DND-41 (cell line): ENCODE measurements at regions not wholly inside any gene's neighbourhood (a gene's known extent, or its start where the extent isn't known, plus 50 kb on each side); places are given as distances from the start of the nearest gene placed in this dataset.

Source experiments
- ATAC-seq: fragments of 200-7000 bp; cut with Tn5 transposase; 3 replicates; pipeline ENCODE4 v1.9.1; 2021; ENCODE audit warnings: low read depth; ENCODE audit not compliant: insufficient read depth
- DNase-seq: peaks from one replicate; pipeline ENCODE4 v3.0.0-alpha.2; 2020
- H2AFZ ChIP-seq: 2 replicates; pipeline ENCODE4 v1.6.0; 2012; ENCODE audit warnings: low read depth, low read length
- H3K27ac ChIP-seq: 2 replicates; pipeline ENCODE4 v1.5.1; 2012; ENCODE audit warnings: low read length, inconsistent platforms
- H3K27me3 ChIP-seq: fragments of 200-600 bp; sonication (generic); 2 replicates; pipeline ENCODE4 v1.6.0; 2012; ENCODE audit warnings: low read length, mild to moderate bottlenecking, inconsistent platforms; ENCODE audit not compliant: insufficient read depth, poor library complexity
- H3K36me3 ChIP-seq: 2 replicates; pipeline ENCODE4 v1.5.1; 2012; ENCODE audit warnings: low read length, inconsistent platforms; ENCODE audit not compliant: insufficient read depth
- H3K4me1 ChIP-seq: 2 replicates; pipeline ENCODE4 v1.5.1; 2012; ENCODE audit warnings: mild to moderate bottlenecking, low read length; ENCODE audit not compliant: insufficient read depth
- H3K4me2 ChIP-seq: 2 replicates; pipeline ENCODE4 v1.6.0; 2012; ENCODE audit warnings: mild to moderate bottlenecking, moderate library complexity, low read length, inconsistent platforms; ENCODE audit not compliant: insufficient read depth
- H3K4me3 ChIP-seq, 2 experiments: fragments of 200-600 bp in 1 of 2; shearing (Covaris generic) in 1 of 2; 2 replicates each; pipeline ENCODE4 v1.5.1; 2012 to 2016; ENCODE audit warnings: inconsistent platforms in 2 of 2, low read length in 2 of 2, mild to moderate bottlenecking in 2 of 2, low read depth in 1 of 2, moderate library complexity in 1 of 2
- H3K79me2 ChIP-seq: 2 replicates; pipeline ENCODE4 v1.6.0; 2012; ENCODE audit warnings: low read length, inconsistent platforms; ENCODE audit not compliant: insufficient read depth
- H3K9ac ChIP-seq: 2 replicates; pipeline ENCODE4 v1.6.0; 2012; ENCODE audit warnings: low read depth, mild to moderate bottlenecking, inconsistent platforms, low read length, moderate library complexity
- H3K9me3 ChIP-seq: 2 replicates; pipeline ENCODE4 v1.5.1; 2012; ENCODE audit warnings: low read length, moderate library complexity, mild to moderate bottlenecking, inconsistent platforms; ENCODE audit not compliant: insufficient read depth, severe bottlenecking
- H4K20me1 ChIP-seq: 2 replicates; pipeline ENCODE4 v1.6.0; 2012; ENCODE audit warnings: low read length; ENCODE audit not compliant: insufficient read depth
- EZH2 ChIP-seq: IDR thresholded peaks from 3 replicates; pipeline ENCODE4 v1.6.1; 2012; ENCODE audit warnings: borderline replicate concordance, low read depth, mild to moderate bottlenecking, moderate library complexity, low read length, inconsistent platforms; ENCODE audit not compliant: severe bottlenecking
- TF ChIP-seq, protein P1 (sequence below): IDR thresholded peaks from 2 replicates; pipeline ENCODE4 v1.5.1; 2012; ENCODE audit warnings: borderline replicate concordance, low read length, moderate library complexity, mild to moderate bottlenecking; ENCODE audit not compliant: poor library complexity, severe bottlenecking; ENCODE audit errors: extremely low read depth

GRCh38 chr18:68402784-68403183 lies 312.1 kb downstream of the TMX3 start:
- DNase-seq (no peak), ATAC-seq (no peak)
- TF ChIP-seq EZH2: no peak
- TF ChIP-seq, protein P1, sequence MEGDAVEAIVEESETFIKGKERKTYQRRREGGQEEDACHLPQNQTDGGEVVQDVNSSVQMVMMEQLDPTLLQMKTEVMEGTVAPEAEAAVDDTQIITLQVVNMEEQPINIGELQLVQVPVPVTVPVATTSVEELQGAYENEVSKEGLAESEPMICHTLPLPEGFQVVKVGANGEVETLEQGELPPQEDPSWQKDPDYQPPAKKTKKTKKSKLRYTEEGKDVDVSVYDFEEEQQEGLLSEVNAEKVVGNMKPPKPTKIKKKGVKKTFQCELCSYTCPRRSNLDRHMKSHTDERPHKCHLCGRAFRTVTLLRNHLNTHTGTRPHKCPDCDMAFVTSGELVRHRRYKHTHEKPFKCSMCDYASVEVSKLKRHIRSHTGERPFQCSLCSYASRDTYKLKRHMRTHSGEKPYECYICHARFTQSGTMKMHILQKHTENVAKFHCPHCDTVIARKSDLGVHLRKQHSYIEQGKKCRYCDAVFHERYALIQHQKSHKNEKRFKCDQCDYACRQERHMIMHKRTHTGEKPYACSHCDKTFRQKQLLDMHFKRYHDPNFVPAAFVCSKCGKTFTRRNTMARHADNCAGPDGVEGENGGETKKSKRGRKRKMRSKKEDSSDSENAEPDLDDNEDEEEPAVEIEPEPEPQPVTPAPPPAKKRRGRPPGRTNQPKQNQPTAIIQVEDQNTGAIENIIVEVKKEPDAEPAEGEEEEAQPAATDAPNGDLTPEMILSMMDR: no peak
- Histone ChIP-seq H3K9me3 (no peaks in the 10 kb centered on the region), H3K36me3 (no peaks in the 10 kb centered on the region), H3K4me3 (no peak overlapping the region), H3K9ac (no peak overlapping the region), H3K79me2 (no peaks in the 10 kb centered on the region), H3K27ac (no peak overlapping the region), H3K4me2 (no peak overlapping the region), H4K20me1 (no peaks in the 10 kb centered on the region), H3K27me3 (no peaks in the 10 kb centered on the region), H3K4me1 (no peaks in the 10 kb centered on the region), H2AFZ (no peak overlapping the region)

- no peaks in the 10 kb centered on the region for H4K20me1 ChIP-seq
- no peak overlapping the region for H3K9ac ChIP-seq
- H3K36me3 ChIP-seq: no peaks in the 10 kb centered on the region
- ATAC-seq: no peak
- TF ChIP-seq EZH2: no peak
- TF ChIP-seq, protein P1: no peak
- no peak for DNase-seq
- no peak overlapping the region for H3K27ac ChIP-seq
- no peak overlapping the region for H3K4me3 ChIP-seq
- no peaks in the 10 kb centered on the region for H3K79me2 ChIP-seq
- H3K27me3 ChIP-seq: no peaks in the 10 kb centered on the region
- no peaks in the 10 kb centered on the region for H3K4me1 ChIP-seq
- no peak overlapping the region for H2AFZ ChIP-seq
- no peaks in the 10 kb centered on the region for H3K9me3 ChIP-seq
- H3K4me2 ChIP-seq: no peak overlapping the region
Measured at GRCh38 chr18:68400889-68401288, 314.0 kb downstream of the TMX3 start.

DNA sequence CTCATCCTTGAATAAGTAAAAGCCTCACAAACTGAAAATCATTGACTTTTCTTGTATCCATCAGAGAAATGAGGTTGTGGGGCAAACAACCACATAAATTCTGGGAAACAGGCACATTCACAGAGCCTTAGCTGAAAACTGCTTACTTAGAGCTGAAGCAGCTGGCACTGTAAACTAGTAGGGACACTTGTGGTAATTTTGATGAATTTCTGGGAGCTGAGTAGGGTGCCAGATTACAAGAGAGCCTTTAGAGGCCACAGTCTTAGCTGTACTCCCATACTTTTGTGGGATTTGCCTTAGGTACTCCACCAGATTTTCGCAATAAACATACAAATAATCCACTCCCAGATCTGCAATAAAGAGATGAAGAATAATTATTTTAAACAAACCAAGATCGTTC lies 315.2 kb downstream of the TMX3 start:
- Histone ChIP-seq H3K4me1 (no peaks in the 10 kb centered on the region), H4K20me1 (no peaks in the 10 kb centered on the region), H3K27me3 (no peaks in the 10 kb centered on the region), H3K9ac (no peak overlapping the region), H3K4me3 (no peak overlapping the region), H3K9me3 (no peaks in the 10 kb centered on the region), H3K4me2 (no peak overlapping the region), H3K36me3 (no peaks in the 10 kb centered on the region), H2AFZ (no peak overlapping the region), H3K79me2 (no peaks in the 10 kb centered on the region), H3K27ac (no peak overlapping the region)
- no peak for DNase-seq
- ATAC-seq: no peak
- TF ChIP-seq, protein P1: no peak
- TF ChIP-seq EZH2: no peak
